Endothelial cell of umbilical vein (primary cell): ENCODE measurements at regions not wholly inside any gene's neighbourhood (a gene's known extent, or its start where the extent isn't known, plus 50 kb on each side); places are given as distances from the start of the nearest gene placed in this dataset.

ENCODE experiments used
- BruUV-seq: library from RNA; stranded (reverse); fragments of 400-500 nt; replicated peaks from 2 replicates; lab custom pipeline; 2021; lab: Mats Ljungman, UMichigan
- CTCF ChIA-PET: fragments of 300-600, 350-600 bp; sonication (Branson Sonifier 250); formaldehyde crosslinking; loops from one replicate; lab custom pipeline; 2021; ENCODE audit warnings: antibody characterized with exemption, inconsistent platforms; lab: Charles Lee
- POLR2A ChIA-PET: fragments of 300-600, 350-600 bp; sonication (Branson Sonifier 250); formaldehyde crosslinking; loops from one replicate; lab custom pipeline; 2021; ENCODE audit warnings: antibody characterized with exemption, inconsistent platforms; lab: Charles Lee
- DNase-seq: peaks from one replicate; pipeline ENCODE4 v3.0.0-alpha.2; 2011; ENCODE audit warnings: low read depth, low spot score
- FAIRE-seq: peaks from 2 replicates; lab custom pipeline; 2011; peaks lifted over from hg19 to GRCh38; lab: Jason Lieb, UNC
- H2AFZ ChIP-seq: 2 replicates; pipeline ENCODE4 v1.6.0; 2012; ENCODE audit warnings: low read depth, low read length, control low read depth, inconsistent platforms
- H3K27ac ChIP-seq: 2 replicates; pipeline ENCODE4 v1.5.1; 2011; ENCODE audit warnings: low read depth, mild to moderate bottlenecking, control low read depth, low read length, moderate library complexity; ENCODE audit not compliant: insufficient read depth
- H3K27me3 ChIP-seq, 2 experiments: 2 replicates each; pipeline versions ENCODE4 v1.6.0 to v1.6.1; 2011; ENCODE audit warnings: low read length in 2 of 2, mixed read lengths in 1 of 2; ENCODE audit not compliant: control insufficient read depth in 2 of 2, insufficient read depth in 2 of 2
- H3K36me3 ChIP-seq, 2 experiments: 2 replicates in 1 of 2; 3 replicates in 1 of 2; pipeline ENCODE4 v1.5.1; 2011; ENCODE audit warnings: low read length in 2 of 2, mild to moderate bottlenecking in 1 of 2, moderate library complexity in 1 of 2; ENCODE audit not compliant: control insufficient read depth in 2 of 2, insufficient read depth in 2 of 2; ENCODE audit errors: extremely low read depth in 1 of 2
- H3K4me1 ChIP-seq: 3 replicates; pipeline ENCODE4 v1.5.1; 2011; ENCODE audit warnings: mild to moderate bottlenecking, low read length; ENCODE audit not compliant: control insufficient read depth, insufficient read depth; ENCODE audit errors: extremely low read depth
- H3K4me2 ChIP-seq: 2 replicates; pipeline ENCODE4 v1.6.1; 2011; ENCODE audit warnings: low read length, control low read depth, mixed read lengths; ENCODE audit not compliant: insufficient read depth
- H3K4me3 ChIP-seq, 3 experiments: fragments of 200-600 bp in 1 of 3; sonication (generic), shearing (Covaris generic) in 1 of 3; replicated peaks in 1 of 3; 2 replicates each; pipeline ENCODE4 v1.5.1; 2011 to 2016; ENCODE audit warnings: control low read depth in 3 of 3, low read length in 3 of 3, mild to moderate bottlenecking in 2 of 3, inconsistent platforms in 1 of 3, low read depth in 1 of 3, moderate library complexity in 1 of 3; ENCODE audit not compliant: insufficient read depth in 1 of 3
- H3K79me2 ChIP-seq: 2 replicates; pipeline ENCODE4 v1.6.0; 2012; ENCODE audit warnings: low read length, inconsistent platforms; ENCODE audit not compliant: control insufficient read depth, insufficient read depth
- H3K9ac ChIP-seq: replicated peaks from 2 replicates; pipeline ENCODE3; 2011; ENCODE audit warnings: low read length, control low read depth; ENCODE audit not compliant: insufficient read depth; ENCODE audit errors: extremely low read depth
- H3K9me1 ChIP-seq: replicated peaks from 3 replicates; pipeline ENCODE4 v1.6.0; 2011; ENCODE audit warnings: mild to moderate bottlenecking, low read length; ENCODE audit not compliant: control insufficient read depth, insufficient read depth; ENCODE audit errors: extremely low read depth
- H3K9me3 ChIP-seq: replicated peaks from 2 replicates; pipeline ENCODE4 v1.5.1; 2012; ENCODE audit warnings: low read length, inconsistent platforms; ENCODE audit not compliant: control insufficient read depth, insufficient read depth
- H4K20me1 ChIP-seq: replicated peaks from 2 replicates; pipeline ENCODE3; 2011; ENCODE audit warnings: mild to moderate bottlenecking, low read length; ENCODE audit not compliant: control insufficient read depth, insufficient read depth; ENCODE audit errors: extremely low read depth
- CTCF ChIP-seq, 2 donors: IDR thresholded peaks; 1 replicate in 1 of 2; 2 replicates in 1 of 2; pipeline ENCODE4 v1.5.1; 2011; ENCODE audit warnings: low read length in 2 of 2, mild to moderate bottlenecking in 2 of 2, moderate library complexity in 2 of 2, control low read depth in 1 of 2, inconsistent platforms in 1 of 2, low read depth in 1 of 2; ENCODE audit not compliant: insufficient read depth in 1 of 2; ENCODE audit errors: extremely low read depth in 1 of 2
- EZH2 ChIP-seq: IDR thresholded peaks from 2 replicates; pipeline ENCODE4 v1.6.1; 2012; ENCODE audit warnings: borderline replicate concordance, low read depth, mild to moderate bottlenecking, moderate library complexity, low read length, inconsistent platforms; ENCODE audit not compliant: severe bottlenecking
- FOS ChIP-seq: IDR thresholded peaks from 2 replicates; pipeline ENCODE4 v1.6.1; 2011; ENCODE audit warnings: mild to moderate bottlenecking, low read length, moderate library complexity, borderline replicate concordance; ENCODE audit not compliant: insufficient read depth
- GATA2 ChIP-seq: IDR thresholded peaks from 2 replicates; pipeline ENCODE4 v1.7.0; 2011; ENCODE audit warnings: low read depth, mild to moderate bottlenecking, moderate library complexity, mixed read lengths, low read length; ENCODE audit not compliant: insufficient read length, insufficient read depth
- JUN ChIP-seq: IDR thresholded peaks from 2 replicates; pipeline ENCODE4 v1.6.1; 2011; ENCODE audit warnings: borderline replicate concordance, low read depth; ENCODE audit not compliant: insufficient read length, insufficient read depth
- MAX ChIP-seq: IDR thresholded peaks from 2 replicates; pipeline ENCODE4 v1.6.1; 2011; ENCODE audit not compliant: insufficient read depth, insufficient read length
- MYC ChIP-seq: IDR thresholded peaks from one replicate; pipeline ENCODE4 v1.6.1; 2011; ENCODE audit warnings: mild to moderate bottlenecking, low read depth, low read length
- POLR2A ChIP-seq: IDR thresholded peaks from 2 replicates; pipeline ENCODE4 v1.6.1; 2012; ENCODE audit warnings: low read depth, mild to moderate bottlenecking, control low read depth, low read length
- POLR2AphosphoS5 ChIP-seq: IDR thresholded peaks from 2 replicates; pipeline ENCODE4 v1.6.1; 2012; ENCODE audit warnings: low read depth, mild to moderate bottlenecking, control low read depth, low read length, moderate library complexity; ENCODE audit not compliant: insufficient read depth
- dilution Hi-C: fragments of 300-500 bp; cut with MboI; formaldehyde crosslinking; loops from one replicate; pipeline ENCODE4 v1.15.0; 2019; ENCODE audit warnings: low sequenced_read_pairs; ENCODE audit not compliant: extremely low pct_ligation_motif_present
- intact Hi-C: fragments of 100-400 bp; cut with micrococcal nuclease; formaldehyde crosslinking; loops from one replicate; pipeline ENCODE4 v1.10.0; 2022

DNA sequence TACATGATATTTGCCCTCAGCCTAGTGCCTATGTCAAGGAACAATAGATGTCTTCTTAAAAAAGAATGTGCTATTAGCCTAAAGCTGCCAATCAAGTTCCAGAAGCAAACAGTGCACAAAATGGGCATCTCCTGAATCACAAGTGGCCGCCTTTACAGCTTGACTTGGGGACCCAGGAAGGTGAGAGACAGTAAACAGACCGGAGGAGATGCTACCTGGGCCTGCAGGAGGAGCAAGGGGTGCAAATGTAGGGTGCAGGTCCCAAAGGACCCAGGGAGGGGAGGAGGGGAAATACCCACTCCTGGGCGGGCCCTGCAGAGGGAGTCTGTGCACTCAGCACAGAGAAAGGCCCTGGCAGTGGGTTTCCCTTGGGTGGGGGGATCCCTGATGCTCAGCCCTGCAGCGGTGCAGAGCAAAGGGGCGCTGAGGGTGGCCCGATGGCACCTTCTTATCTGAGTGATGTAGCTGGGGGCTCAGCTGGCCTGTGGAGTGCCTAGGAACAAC is 147.7 kb downstream of the WDR11 start:
- Histone ChIP-seq H3K27ac (no peak overlapping the region), H3K4me1 (no peaks in the 10 kb centered on the region), H3K9me3 (no peaks in the 10 kb centered on the region), H3K9ac (no peak overlapping the region), H3K27me3 (no peaks in the 10 kb centered on the region), H4K20me1 (no peaks in the 10 kb centered on the region), H3K4me3 (no peak overlapping the region), H3K4me2 (no peak overlapping the region), H3K79me2 (no peaks in the 10 kb centered on the region), H2AFZ (no peak overlapping the region), H3K9me1 (no peaks in the 10 kb centered on the region), H3K36me3 (no peaks in the 10 kb centered on the region)
- ChIA-PET CTCF (no interaction called here), POLR2A (no interaction called here)
- TF ChIP-seq CTCF (IDR thresholded peaks at IDR 0.05; ENCODE audit: extremely low read depth in 1 of 2, insufficient read depth in 1 of 2, low read depth in 1 of 2, low read length in 2 of 2) = no peak
- dilution Hi-C loops (no loop called here), intact Hi-C loops (no loop called here)
- no TSS peak for BruUV-seq
- FAIRE-seq (no peak), DNase-seq (no peak)

GRCh38 chr10:120999868-121000267 is 148.7 kb downstream of the WDR11 start:
- Histone ChIP-seq H3K9me3 (no peaks in the 10 kb centered on the region), H3K4me3 (no peak overlapping the region), H3K79me2 (no peaks in the 10 kb centered on the region), H3K27ac (no peak overlapping the region), H4K20me1 (no peaks in the 10 kb centered on the region), H2AFZ (no peak overlapping the region), H3K4me1 (no peaks in the 10 kb centered on the region), H3K36me3 (no peaks in the 10 kb centered on the region), H3K27me3 (no peaks in the 10 kb centered on the region), H3K4me2 (no peak overlapping the region), H3K9me1 (no peaks in the 10 kb centered on the region), H3K9ac (no peak overlapping the region)
- ChIA-PET POLR2A (no interaction called here), CTCF (no interaction called here)
- FAIRE-seq = no peak
- intact Hi-C loops (no loop called here), dilution Hi-C loops (no loop called here)
- no peak for DNase-seq
- BruUV-seq = no TSS peak
- TF ChIP-seq CTCF (IDR thresholded peaks at IDR 0.05; ENCODE audit: extremely low read depth in 1 of 2, insufficient read depth in 1 of 2, low read depth in 1 of 2, low read length in 2 of 2) (no peak), POLR2AphosphoS5 (no peak), MYC (no peak), MAX (no peak), FOS (no peak), GATA2 (no peak), POLR2A (no peak), EZH2 (no peak), JUN (no peak)
